Mesendoderm (in vitro differentiated cells): ENCODE measurements at regions not wholly inside any gene's neighbourhood (a gene's known extent, or its start where the extent isn't known, plus 50 kb on each side); places are given as distances from the start of the nearest gene placed in this dataset.

Source experiments
- DNase-seq: peaks from one replicate; pipeline ENCODE4 v3.0.0; 2013
- H2AK5ac ChIP-seq: 2 replicates; pipeline ENCODE4 v1.6.1; 2013; ENCODE audit warnings: low read length, inconsistent platforms
- H2BK120ac ChIP-seq: 2 replicates; pipeline ENCODE4 v1.6.1; 2013; ENCODE audit warnings: low read depth, mild to moderate bottlenecking, low read length, moderate library complexity, mixed read lengths
- H2BK15ac ChIP-seq: replicated peaks from 2 replicates; pipeline ENCODE4 v1.6.1; 2013; ENCODE audit warnings: low read depth, mild to moderate bottlenecking, moderate library complexity
- H2BK5ac ChIP-seq: 2 replicates; pipeline ENCODE4 v1.6.1; 2013; ENCODE audit warnings: low read length, inconsistent platforms
- H3K18ac ChIP-seq: 2 replicates; pipeline ENCODE4 v1.6.1; 2013; ENCODE audit warnings: mild to moderate bottlenecking, low read length, mixed read lengths
- H3K23ac ChIP-seq: one replicate; pipeline ENCODE4 v1.6.1; 2013; ENCODE audit warnings: low read length
- H3K27ac ChIP-seq: 2 replicates; pipeline ENCODE4 v1.5.1; 2013; ENCODE audit warnings: low read depth, mild to moderate bottlenecking, inconsistent platforms, low read length, moderate library complexity
- H3K27me3 ChIP-seq: 2 replicates; pipeline ENCODE4 v1.6.1; 2013; ENCODE audit warnings: low read length, control low read depth, mild to moderate bottlenecking, inconsistent platforms; ENCODE audit not compliant: insufficient read depth, poor library complexity
- H3K36me3 ChIP-seq: 2 replicates; pipeline ENCODE4 v1.6.1; 2013; ENCODE audit warnings: low read length, inconsistent platforms; ENCODE audit not compliant: control insufficient read depth, insufficient read depth
- H3K4ac ChIP-seq: one replicate; pipeline ENCODE4 v1.6.1; 2013; ENCODE audit warnings: low read depth, mild to moderate bottlenecking, low read length, moderate library complexity
- H3K4me1 ChIP-seq: 2 replicates; pipeline ENCODE4 v1.6.1; 2013; ENCODE audit warnings: low read depth, low read length, inconsistent platforms; ENCODE audit not compliant: control insufficient read depth
- H3K4me2 ChIP-seq: 2 replicates; pipeline ENCODE4 v1.6.1; 2013; ENCODE audit warnings: low read length
- H3K4me3 ChIP-seq: 2 replicates; pipeline ENCODE4 v1.5.1; 2013; ENCODE audit warnings: mild to moderate bottlenecking, low read length
- H3K56ac ChIP-seq: one replicate; pipeline ENCODE4 v1.6.1; 2013; ENCODE audit warnings: low read length
- H3K79me1 ChIP-seq: 2 replicates; pipeline ENCODE4 v1.6.1; 2013; ENCODE audit warnings: low read length, inconsistent platforms
- H3K79me2 ChIP-seq: 2 replicates; pipeline ENCODE4 v1.6.1; 2013; ENCODE audit warnings: mild to moderate bottlenecking, low read length; ENCODE audit not compliant: control insufficient read depth, insufficient read depth
- H3K9ac ChIP-seq: 2 replicates; pipeline ENCODE4 v1.6.1; 2013; ENCODE audit warnings: low read length, inconsistent platforms
- H4K5ac ChIP-seq: one replicate; pipeline ENCODE4 v1.6.1; 2013; ENCODE audit warnings: low read length
- H4K8ac ChIP-seq: one replicate; pipeline ENCODE4 v1.6.1; 2013; ENCODE audit warnings: low read depth, mild to moderate bottlenecking, control low read depth, low read length, moderate library complexity
- WGBS: extraction: QIAGEN DNeasy Blood & Tissue Kit; methylation state at CpG from one replicate; pipeline ENCODE4 v1.1.7; 2013; ENCODE audit warnings: low lambda C conversion rate, missing lambda C conversion rate; ENCODE audit not compliant: insufficient coverage; ENCODE audit errors: extremely low coverage; 5-methylcytosine and 5-hydroxymethylcytosine counted together

DNA sequence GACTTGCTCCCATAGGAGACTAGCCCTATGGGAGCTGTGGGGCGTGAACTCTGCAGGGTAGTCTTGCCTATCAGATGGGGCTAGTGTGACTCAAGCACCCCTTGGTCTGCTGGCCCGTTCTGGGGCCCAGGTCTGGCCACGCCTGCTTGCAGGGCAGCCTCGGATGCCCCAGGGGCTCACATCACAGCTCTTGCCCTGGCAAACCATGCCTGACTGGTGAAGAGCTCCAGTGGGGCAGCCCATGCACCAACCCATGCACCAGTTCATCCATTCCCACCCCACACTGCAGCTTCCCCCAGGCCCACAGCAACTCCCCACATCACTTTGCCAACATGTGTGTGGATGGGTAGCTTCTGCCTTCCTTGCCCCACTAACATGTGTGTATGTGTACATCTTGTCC, 93.9 kb upstream of the PRLR start:
- Histone ChIP-seq H2BK15ac (no peak overlapping the region), H2BK120ac (no peak overlapping the region), H3K9ac (no peak overlapping the region), H3K27ac (no peak overlapping the region), H3K56ac (no peak overlapping the region), H4K5ac (no peak overlapping the region), H3K23ac (no peak overlapping the region), H4K8ac (no peak overlapping the region), H3K27me3 (no peaks in the 10 kb centered on the region), H3K4me1 (no peaks in the 10 kb centered on the region), H2AK5ac (no peak overlapping the region), H3K36me3 (no peaks in the 10 kb centered on the region), H3K79me1 (no peaks in the 10 kb centered on the region), H3K4ac (no peak overlapping the region), H3K18ac (no peak overlapping the region), H3K4me3 (no peak overlapping the region), H3K79me2 (no peaks in the 10 kb centered on the region), H2BK5ac (no peak overlapping the region), H3K4me2 (no peak overlapping the region)
- no CpG with 5 or more reads among the region's 4 CpGs for WGBS
- no peak for DNase-seq

- H2BK120ac ChIP-seq, result no peak overlapping the region
- H3K79me2 ChIP-seq, result no peaks in the 10 kb centered on the region
- no peak overlapping the region for H3K23ac ChIP-seq
- no peak overlapping the region for H3K4ac ChIP-seq
- H3K4me3 ChIP-seq, result no peak overlapping the region
- H4K8ac ChIP-seq, result no peak overlapping the region
- no peak overlapping the region for H3K9ac ChIP-seq
- no peak overlapping the region for H4K5ac ChIP-seq
- no peaks in the 10 kb centered on the region for H3K27me3 ChIP-seq
- no peak overlapping the region for H3K18ac ChIP-seq
- no peak overlapping the region for H2BK5ac ChIP-seq
- H2BK15ac ChIP-seq, result no peak overlapping the region
- H2AK5ac ChIP-seq, result no peak overlapping the region
- no CpG with 5 or more reads among the region's 3 CpGs for WGBS
- no peaks in the 10 kb centered on the region for H3K36me3 ChIP-seq
- H3K79me1 ChIP-seq, result no peaks in the 10 kb centered on the region
- no peak overlapping the region for H3K56ac ChIP-seq
- no peak overlapping the region for H3K4me2 ChIP-seq
- DNase-seq, result no peak
- no peaks in the 10 kb centered on the region for H3K4me1 ChIP-seq
- H3K27ac ChIP-seq, result no peak overlapping the region
Measured at GRCh38 chr5:35320029-35320428, 89.7 kb upstream of the PRLR start.

GRCh38 chr5:35319333-35320002, 89.2 kb upstream of the PRLR start:
- H4K8ac ChIP-seq, result no peak overlapping the region
- no peaks in the 10 kb centered on the region for H3K79me2 ChIP-seq
- H3K4me1 ChIP-seq, result no peaks in the 10 kb centered on the region
- H3K79me1 ChIP-seq, result no peaks in the 10 kb centered on the region
- no peak overlapping the region for H2BK5ac ChIP-seq
- H3K4me3 ChIP-seq, result no peak overlapping the region
- H3K4ac ChIP-seq, result no peak overlapping the region
- H3K36me3 ChIP-seq, result no peaks in the 10 kb centered on the region
- H3K56ac ChIP-seq, result no peak overlapping the region
- DNase-seq, result no peak
- no peak overlapping the region for H3K23ac ChIP-seq
- H2BK120ac ChIP-seq, result no peak overlapping the region
- H4K5ac ChIP-seq, result no peak overlapping the region
- WGBS, result 100% methylated on average over 1 of the region's 4 CpGs
- H3K9ac ChIP-seq, result no peak overlapping the region
- no peak overlapping the region for H2AK5ac ChIP-seq
- H3K27ac ChIP-seq, result no peak overlapping the region
- H3K27me3 ChIP-seq, result no peaks in the 10 kb centered on the region
- H3K4me2 ChIP-seq, result no peak overlapping the region
- no peak overlapping the region for H3K18ac ChIP-seq
- no peak overlapping the region for H2BK15ac ChIP-seq

GRCh38 chr5:35317586-35317985, 87.3 kb upstream of the PRLR start:
- no peak overlapping the region for H3K4me3 ChIP-seq
- H3K23ac ChIP-seq, result no peak overlapping the region
- no peak overlapping the region for H3K56ac ChIP-seq
- H3K27ac ChIP-seq, result peak overlapping the region; percentile 7
- H3K18ac ChIP-seq, result no peak overlapping the region
- no peak overlapping the region for H4K5ac ChIP-seq
- H3K79me1 ChIP-seq, result no peaks in the 10 kb centered on the region
- no peaks in the 10 kb centered on the region for H3K27me3 ChIP-seq
- no peaks in the 10 kb centered on the region for H3K4me1 ChIP-seq
- no peak overlapping the region for H2BK15ac ChIP-seq
- no peak overlapping the region for H3K4ac ChIP-seq
- H2BK5ac ChIP-seq, result no peak overlapping the region
- no peaks in the 10 kb centered on the region for H3K36me3 ChIP-seq
- DNase-seq, result peak; percentile 85
- no peak overlapping the region for H2AK5ac ChIP-seq
- no peak overlapping the region for H3K9ac ChIP-seq
- H2BK120ac ChIP-seq, result no peak overlapping the region
- no peak overlapping the region for H4K8ac ChIP-seq
- no peak overlapping the region for H3K4me2 ChIP-seq
- WGBS, result no CpG with 5 or more reads among the region's 2 CpGs
- H3K79me2 ChIP-seq, result no peaks in the 10 kb centered on the region

DNA sequence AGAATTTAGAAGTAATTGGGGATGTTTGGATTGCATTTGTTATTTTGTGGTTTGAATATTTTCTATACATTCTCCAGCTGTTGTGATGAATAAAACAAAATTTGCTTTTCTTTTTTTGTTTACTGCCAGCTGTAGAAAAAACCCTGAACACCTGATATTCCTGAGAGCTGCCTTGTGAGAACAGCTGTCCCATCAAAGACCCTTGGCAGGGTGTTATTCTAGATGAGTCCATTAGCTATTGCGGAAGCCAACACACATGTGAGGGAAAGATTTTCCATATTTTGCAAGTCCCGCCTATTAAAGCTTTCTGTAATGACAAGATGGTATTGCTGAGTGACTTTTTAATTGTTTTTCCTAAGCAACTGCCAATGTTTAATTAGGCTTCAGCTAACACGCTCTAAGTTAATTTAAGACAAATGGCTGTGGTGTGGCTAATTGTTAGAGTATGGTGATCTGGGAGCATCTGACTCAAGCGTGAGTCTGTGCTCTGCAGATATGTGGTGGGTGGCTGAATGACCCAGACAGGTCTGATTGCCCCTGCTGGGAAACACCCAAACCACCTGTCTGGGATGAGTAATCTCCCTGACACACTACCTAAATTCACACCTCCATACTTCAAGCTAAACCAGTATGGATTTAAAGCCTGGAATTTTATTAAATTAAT, 86.5 kb upstream of the PRLR start:
- Histone ChIP-seq H3K4me1 (no peaks in the 10 kb centered on the region), H3K4me2 (no peak overlapping the region), H3K9ac (no peak overlapping the region), H3K79me2 (no peaks in the 10 kb centered on the region), H3K23ac (no peak overlapping the region), H4K5ac (no peak overlapping the region), H3K27me3 (no peaks in the 10 kb centered on the region), H2BK15ac (no peak overlapping the region), H2BK120ac (peak overlapping the region; percentile 45), H3K79me1 (no peaks in the 10 kb centered on the region), H2AK5ac (no peak overlapping the region), H2BK5ac (no peak overlapping the region), H3K27ac (no peak overlapping the region), H3K4me3 (no peak overlapping the region), H3K36me3 (no peaks in the 10 kb centered on the region), H3K56ac (no peak overlapping the region), H4K8ac (no peak overlapping the region), H3K4ac (peak overlapping the region; percentile 48), H3K18ac (no peak overlapping the region)
- no CpG with 5 or more reads among the region's 4 CpGs for WGBS
- DNase-seq, result peak; percentile 70

DNA sequence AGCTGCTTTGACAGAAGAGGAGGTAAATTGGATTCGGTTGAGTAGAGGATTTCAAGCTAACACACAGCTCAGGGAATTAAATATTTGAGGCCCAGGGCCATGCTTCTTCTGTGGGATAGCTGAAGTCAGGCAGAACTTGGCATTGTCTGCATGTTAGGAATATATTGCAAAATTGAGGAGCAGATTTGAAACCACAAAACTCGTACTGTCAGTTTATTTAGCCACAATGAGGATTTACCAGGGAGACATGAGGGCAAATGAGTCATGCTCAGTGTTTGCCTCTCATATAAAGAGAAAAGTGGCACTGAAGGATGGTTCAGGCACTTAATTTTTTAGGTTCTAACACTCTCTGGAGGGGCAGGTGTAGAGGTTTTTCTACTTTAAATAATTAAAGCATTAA, 83.0 kb upstream of the PRLR start:
- no peaks in the 10 kb centered on the region for H3K27me3 ChIP-seq
- H2BK15ac ChIP-seq, result no peak overlapping the region
- no peaks in the 10 kb centered on the region for H3K36me3 ChIP-seq
- H3K9ac ChIP-seq, result no peak overlapping the region
- no peak overlapping the region for H3K56ac ChIP-seq
- no peak overlapping the region for H4K8ac ChIP-seq
- H3K4ac ChIP-seq, result no peak overlapping the region
- no peaks in the 10 kb centered on the region for H3K4me1 ChIP-seq
- H3K4me2 ChIP-seq, result no peak overlapping the region
- H3K79me2 ChIP-seq, result no peaks in the 10 kb centered on the region
- H3K79me1 ChIP-seq, result no peaks in the 10 kb centered on the region
- WGBS, result no CpG with 5 or more reads among the region's 2 CpGs
- no peak overlapping the region for H4K5ac ChIP-seq
- H2AK5ac ChIP-seq, result no peak overlapping the region
- H3K27ac ChIP-seq, result no peak overlapping the region
- H3K18ac ChIP-seq, result no peak overlapping the region
- H3K4me3 ChIP-seq, result no peak overlapping the region
- no peak overlapping the region for H3K23ac ChIP-seq
- no peak overlapping the region for H2BK5ac ChIP-seq
- H2BK120ac ChIP-seq, result no peak overlapping the region
- no peak for DNase-seq
